Coronary artery (tissue), 2 donors: ENCODE measurements at regions not wholly inside any gene's neighbourhood (a gene's known extent, or its start where the extent isn't known, plus 50 kb on each side); places are given as distances from the start of the nearest gene placed in this dataset.

ENCODE experiments used
- DNase-seq: peaks from one replicate; pipeline ENCODE4 v3.0.0-alpha.2; 2017; ENCODE audit warnings: low spot score
- H3K27ac ChIP-seq, 2 donors: fragments of 200-600 bp; sonication (generic); one replicate each; pipeline ENCODE4 v1.5.1; 2016 to 2019
- H3K4me3 ChIP-seq: fragments of 200-600 bp; sonication (generic); 2 replicates; pipeline ENCODE4 v1.5.1; 2016; ENCODE audit warnings: mild to moderate bottlenecking, moderate library complexity
- CTCF ChIP-seq: fragments of 200-600 bp; sonication (generic); IDR thresholded peaks from one replicate; pipeline ENCODE4 v1.5.1; 2019; ENCODE audit warnings: antibody characterized with exemption

GRCh38 chr5:81805086-81805485 is 54.2 kb upstream of the SSBP2 start:
- Histone ChIP-seq H3K4me3 (no peak overlapping the region), H3K27ac (no peak overlapping the region)
- DNase-seq: no peak
- no peak for TF ChIP-seq CTCF

- no peak overlapping the region for H3K27ac ChIP-seq
- TF ChIP-seq CTCF: no peak
- no peak for DNase-seq
Observed at GRCh38 chr5:81803812-81804211, 52.9 kb upstream of the SSBP2 start.

GRCh38 chr5:81802625-81803024 is 51.7 kb upstream of the SSBP2 start:
- TF ChIP-seq CTCF: no peak
- Histone ChIP-seq H3K4me3 (no peak overlapping the region), H3K27ac (no peak overlapping the region)
- no peak for DNase-seq

More at GRCh38 chr5:81803812-81804211, 52.9 kb upstream of the SSBP2 start:
- no peak overlapping the region for H3K4me3 ChIP-seq

- no peak overlapping the region for H3K4me3 ChIP-seq
- no peak overlapping the region for H3K27ac ChIP-seq
- no peak for DNase-seq
- TF ChIP-seq CTCF: no peak
Observed at GRCh38 chr5:81802020-81802419, 51.1 kb upstream of the SSBP2 start.

GRCh38 chr5:81800797-81801196 is 49.9 kb upstream of the SSBP2 start:
- no peak for TF ChIP-seq CTCF
- Histone ChIP-seq H3K4me3 (no peak overlapping the region), H3K27ac (no peak overlapping the region)
- no peak for DNase-seq
